OCI-LY7 (cell line): ENCODE measurements at regions not wholly inside any gene's neighbourhood (a gene's known extent, or its start where the extent isn't known, plus 50 kb on each side); places are given as distances from the start of the nearest gene placed in this dataset.

Experiments used
- CTCF ChIP-seq: fragments of 200-600 bp; sonication (generic); conservative IDR thresholded peaks from 2 replicates; pipeline ENCODE4 v1.5.1; 2014; ENCODE audit warnings: mild to moderate bottlenecking, antibody characterized with exemption, low read length, moderate library complexity, mixed read lengths
- EZH2phosphoT487 ChIP-seq: fragments of 200-600 bp; sonication (generic); IDR thresholded peaks from 2 replicates; pipeline ENCODE4 v1.6.1; 2018; ENCODE audit warnings: low read depth, borderline replicate concordance, mild to moderate bottlenecking, mixed run types, antibody characterized with exemption, low read length, moderate library complexity, mixed read lengths

- no peak for TF ChIP-seq CTCF
- no peak for TF ChIP-seq EZH2phosphoT487
Measured at GRCh38 chr6:27135087-27135657, 112.3 kb upstream of the PRSS16 start.
